Activated CD4-positive, alpha-beta T cell treated with anti-CD3 and anti-CD28 coated beads for 4 hours (primary cell): ENCODE measurements at regions not wholly inside any gene's neighbourhood (a gene's known extent, or its start where the extent isn't known, plus 50 kb on each side); places are given as distances from the start of the nearest gene placed in this dataset.
"Not testable (repeated sequence)": the region's sequence is repeated elsewhere in the genome, so short reads cannot be mapped to it uniquely, and the experiment has no call there.

Source experiments
- DNase-seq, 2 donors: peaks; one replicate each; pipeline ENCODE4 v3.0.0-alpha.2; 2020

- DNase-seq, result no peak
Observed at GRCh38 chr7:115635876-115636275, 394.7 kb downstream of the TFEC start.

DNA sequence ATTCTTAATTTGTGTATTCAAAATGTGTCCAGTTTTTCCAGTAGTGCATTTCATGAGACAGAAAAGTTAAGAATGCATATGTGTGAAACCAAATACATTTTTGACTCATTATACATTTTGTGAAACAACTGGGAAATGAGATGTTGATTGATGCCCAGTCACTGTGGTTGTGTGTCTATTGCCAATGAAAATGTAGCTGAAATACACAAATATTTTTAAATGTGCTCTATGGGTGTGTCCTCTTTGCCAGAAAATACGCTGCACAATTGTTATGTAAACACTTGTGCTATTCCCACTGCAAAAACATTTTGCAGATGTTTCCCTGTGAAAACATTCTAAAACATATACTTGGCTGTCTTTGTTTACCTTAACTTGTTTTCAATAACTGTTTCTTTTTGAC, 395.2 kb downstream of the TFEC start:
- no peak for DNase-seq

GRCh38 chr7:115634633-115635032, 395.9 kb downstream of the TFEC start:
- DNase-seq, result no peak

- no peak for DNase-seq
Observed at GRCh38 chr7:115632636-115633035, 397.9 kb downstream of the TFEC start.

DNA sequence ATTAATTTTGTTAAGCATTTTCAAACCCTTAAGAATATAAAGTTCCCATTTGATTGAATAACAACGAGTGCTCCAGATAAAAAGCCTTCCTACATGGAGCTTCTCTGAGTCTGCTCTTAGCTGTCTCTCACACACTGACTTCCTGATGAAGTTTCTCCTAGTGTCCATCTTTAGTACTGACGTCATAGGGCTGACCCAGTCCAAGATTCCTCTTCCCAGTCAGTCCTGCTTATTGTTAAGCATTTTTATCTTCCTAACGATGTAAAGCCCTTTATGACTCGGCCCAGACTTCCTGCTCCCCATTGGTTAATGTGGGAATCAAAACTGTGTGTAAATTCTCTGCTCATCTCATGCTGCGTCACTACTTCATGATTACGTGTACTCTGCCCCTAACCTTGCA, 398.8 kb downstream of the TFEC start:
- no peak for DNase-seq

DNA sequence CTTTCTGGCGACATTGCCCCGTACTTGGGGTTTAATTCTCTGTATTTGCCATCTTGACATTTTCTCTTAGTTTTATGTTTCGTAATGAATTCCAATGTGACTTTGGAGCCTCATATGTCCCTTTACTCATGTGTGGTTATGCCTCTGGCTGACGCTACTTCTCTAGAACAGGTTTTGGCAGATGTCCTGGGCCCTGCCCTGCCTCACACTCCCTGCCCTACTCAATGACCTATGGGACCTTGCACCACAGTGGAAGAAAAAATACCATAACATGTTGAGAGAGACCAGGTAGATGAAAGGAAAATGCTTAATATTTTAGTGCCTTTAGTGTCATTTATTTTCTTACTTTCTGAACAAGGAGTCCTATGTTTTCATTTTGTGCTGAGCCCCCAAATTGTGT, 400.5 kb downstream of the TFEC start:
- no peak for DNase-seq

- no peak for DNase-seq
Observed at GRCh38 chr7:115618676-115619075, 411.9 kb downstream of the TFEC start.

DNA sequence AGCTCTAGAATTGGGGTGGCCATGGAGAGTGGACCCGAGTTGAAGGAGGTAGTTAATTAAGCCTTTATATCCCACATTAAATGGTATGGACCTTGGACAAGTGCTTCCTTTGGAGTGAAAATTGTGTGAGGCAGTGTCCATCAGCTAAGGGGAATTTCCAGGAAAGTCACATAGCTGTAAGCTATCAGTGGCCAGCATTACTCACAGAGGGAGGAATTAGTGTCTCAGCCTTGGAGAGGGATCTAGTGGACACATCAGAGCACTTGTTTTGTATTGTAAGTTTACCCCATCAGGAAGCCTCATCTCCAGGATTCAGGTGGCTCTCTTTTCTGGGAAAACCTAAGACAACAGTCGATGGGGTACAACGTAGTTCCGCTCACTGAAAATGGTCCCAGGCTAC, 416.7 kb downstream of the TFEC start:
- DNase-seq, result no peak

DNA sequence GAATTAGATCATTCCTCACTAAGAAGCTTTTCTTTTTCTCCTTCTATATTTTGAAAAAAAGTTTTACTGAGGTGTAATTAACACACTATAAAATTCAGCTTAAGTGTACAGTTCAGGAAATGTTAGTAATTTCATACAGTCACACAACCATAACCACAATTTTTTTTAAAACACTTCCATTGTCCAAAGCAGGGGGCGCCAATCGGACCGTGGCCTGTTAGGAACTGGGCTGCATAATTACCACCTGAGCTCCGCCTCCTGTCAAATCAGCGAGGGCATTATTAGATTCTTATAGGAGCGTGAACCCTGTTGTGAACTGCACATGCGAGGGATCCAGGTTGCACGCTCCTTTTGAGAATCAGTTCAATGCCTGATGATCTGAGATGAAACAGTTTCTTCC, 427.1 kb downstream of the TFEC start:
- no peak for DNase-seq

- no peak for DNase-seq
Observed at GRCh38 chr7:115600207-115600606, 430.4 kb downstream of the TFEC start.

DNA sequence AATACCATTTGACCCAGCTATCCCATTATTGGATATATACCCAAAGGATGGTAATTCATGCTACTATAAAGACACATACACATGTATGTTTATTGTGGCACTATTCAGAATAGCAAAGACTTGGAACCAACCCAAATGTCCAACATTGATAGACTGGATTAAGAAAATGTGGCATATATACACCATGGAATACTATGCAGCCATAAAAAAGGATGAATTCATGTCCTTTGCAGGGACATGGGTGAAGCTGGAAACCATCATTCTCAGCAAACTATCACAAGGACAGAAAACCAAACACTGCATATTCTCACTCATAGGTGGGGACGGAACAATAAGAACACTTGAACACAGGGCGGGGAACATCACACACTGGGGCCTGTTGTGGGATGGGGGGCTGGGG, 431.4 kb downstream of the TFEC start:
- not testable (repeated sequence) for DNase-seq

GRCh38 chr7:115597220-115597619, 433.3 kb downstream of the TFEC start:
- DNase-seq, result not testable (repeated sequence)

GRCh38 chr7:115593111-115593510, 437.5 kb downstream of the TFEC start:
- no peak for DNase-seq

GRCh38 chr7:115585015-115585718, 445.4 kb downstream of the TFEC start:
- DNase-seq, result no peak

- DNase-seq, result no peak
Observed at GRCh38 chr7:115582956-115583355, 447.6 kb downstream of the TFEC start.

- DNase-seq, result no peak
Observed at GRCh38 chr7:115578576-115578975, 452.0 kb downstream of the TFEC start.

GRCh38 chr7:115574681-115575291, 455.8 kb downstream of the TFEC start:
- DNase-seq, result no peak

DNA sequence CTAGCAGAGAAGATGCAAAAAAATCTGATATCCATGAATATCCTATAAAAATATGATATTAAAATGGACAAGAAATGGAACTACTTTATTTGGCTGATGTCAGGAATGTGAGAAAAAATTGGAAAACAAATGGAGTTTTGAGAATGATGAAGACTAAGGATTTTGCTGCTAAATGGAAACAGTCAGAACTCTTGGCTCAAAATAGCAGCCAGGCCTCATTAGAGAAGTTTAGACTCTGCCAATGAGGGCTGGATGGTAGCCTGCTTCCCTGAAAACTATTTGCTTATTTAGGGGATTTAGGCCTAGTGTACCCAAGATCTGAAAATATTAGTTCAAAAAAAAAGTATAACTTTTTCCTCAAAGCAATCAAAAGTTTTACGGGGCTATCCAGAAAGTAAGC, 458.5 kb downstream of the TFEC start:
- DNase-seq, result no peak

DNA sequence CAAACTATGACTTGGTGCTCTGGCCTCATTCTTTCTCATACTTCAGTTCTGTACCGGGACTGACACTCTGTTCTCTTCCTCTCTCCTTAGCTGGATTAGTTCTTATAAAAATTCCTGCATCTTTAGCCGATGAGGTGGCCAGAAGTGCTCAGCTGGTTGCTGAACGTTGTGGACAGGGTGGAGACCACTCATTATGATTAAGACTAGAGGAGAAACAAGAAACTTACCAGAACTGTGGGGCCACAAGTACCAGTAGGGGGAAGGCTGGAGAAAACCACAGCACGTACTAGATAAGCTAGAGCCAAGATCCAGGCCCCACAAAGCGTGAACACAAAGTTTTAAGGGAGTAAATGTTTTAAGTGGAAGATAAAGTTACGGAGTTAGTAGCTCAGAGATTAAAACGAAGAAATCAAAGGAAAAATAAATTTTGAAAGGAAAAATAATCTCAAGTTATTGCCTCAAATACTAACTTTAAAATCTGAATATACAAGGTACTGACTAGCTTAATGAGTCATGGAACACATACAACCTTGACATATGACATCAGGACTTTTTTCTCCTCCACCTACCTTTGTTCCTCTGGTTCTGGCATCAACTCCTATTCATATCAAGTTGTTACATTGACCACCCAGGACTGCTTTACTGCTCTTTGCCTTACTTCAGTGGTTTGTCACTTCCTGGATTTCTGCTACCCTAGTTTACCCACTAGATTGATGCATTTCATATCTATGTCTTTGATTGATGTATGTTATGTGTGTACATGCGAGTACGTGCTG, 469.0 kb downstream of the TFEC start:
- DNase-seq, result no peak

- DNase-seq, result no peak
Observed at GRCh38 chr7:115559877-115560276, 470.7 kb downstream of the TFEC start.

DNA sequence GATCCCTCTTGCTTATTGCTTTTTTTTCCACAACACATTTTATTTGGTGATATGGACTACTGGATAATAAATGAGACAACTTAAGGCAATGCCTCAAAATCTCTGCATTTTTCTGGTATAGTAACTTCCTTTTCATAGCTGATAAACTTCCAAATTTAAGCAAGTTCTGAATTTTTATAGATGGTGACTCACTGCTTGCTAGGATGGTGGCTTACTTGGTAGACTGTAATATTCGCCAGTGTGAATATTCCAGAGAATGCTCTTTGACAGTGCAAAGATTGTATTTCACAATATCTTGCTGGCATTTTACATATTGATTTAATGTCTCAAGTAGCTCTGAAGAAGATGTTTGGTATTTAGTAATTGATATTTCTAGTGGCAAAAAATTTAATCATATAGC, 472.4 kb downstream of the TFEC start:
- no peak for DNase-seq

DNA sequence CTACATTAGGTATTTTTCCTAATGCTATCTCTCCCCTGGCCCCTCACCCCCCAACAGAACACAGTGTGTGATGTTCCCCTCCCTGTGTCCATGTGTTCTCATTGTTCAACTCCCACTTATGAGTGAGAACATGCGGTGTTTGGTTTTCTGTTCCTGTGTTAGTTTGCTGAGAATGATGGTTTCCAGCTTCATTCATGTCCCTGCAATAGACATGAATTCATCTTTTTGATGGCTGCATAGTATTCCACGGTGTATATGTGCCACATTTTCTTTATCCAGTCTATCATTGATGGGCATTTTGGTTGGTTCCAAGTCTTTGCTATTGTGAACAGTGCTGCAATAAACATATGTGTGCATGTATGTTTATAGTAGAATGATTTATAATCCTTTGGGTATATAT, 473.3 kb downstream of the TFEC start:
- DNase-seq, result not testable (repeated sequence)

GRCh38 chr7:115552766-115553165, 477.8 kb downstream of the TFEC start:
- DNase-seq, result no peak

DNA sequence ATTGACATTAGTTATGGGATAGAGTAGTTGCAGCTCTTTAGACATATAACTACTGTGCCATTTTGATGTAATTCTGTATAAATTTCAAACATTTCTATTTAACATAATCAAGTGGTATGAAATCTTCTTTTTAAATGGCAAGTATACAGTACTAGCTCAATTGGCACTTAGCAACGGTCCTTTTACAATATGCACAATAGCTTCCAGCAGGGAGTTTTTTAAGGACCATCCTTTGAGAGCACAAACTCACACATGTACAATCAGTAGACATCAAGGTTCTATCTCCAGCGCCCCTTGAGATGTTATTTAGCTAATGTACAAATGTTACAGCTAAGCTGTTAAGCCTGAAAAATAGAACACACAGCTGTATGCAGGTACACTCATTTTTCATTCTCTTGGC, 480.7 kb downstream of the TFEC start:
- DNase-seq, result no peak
